ENCODE measurements at regions not wholly inside any gene's neighbourhood (a gene's known extent, or its start where the extent isn't known, plus 50 kb on each side); places are given as distances from the start of the nearest gene placed in this dataset.
"Not testable (repeated sequence)": the region's sequence is repeated elsewhere in the genome, so short reads cannot be mapped to it uniquely, and the experiment has no call there.

DNA sequence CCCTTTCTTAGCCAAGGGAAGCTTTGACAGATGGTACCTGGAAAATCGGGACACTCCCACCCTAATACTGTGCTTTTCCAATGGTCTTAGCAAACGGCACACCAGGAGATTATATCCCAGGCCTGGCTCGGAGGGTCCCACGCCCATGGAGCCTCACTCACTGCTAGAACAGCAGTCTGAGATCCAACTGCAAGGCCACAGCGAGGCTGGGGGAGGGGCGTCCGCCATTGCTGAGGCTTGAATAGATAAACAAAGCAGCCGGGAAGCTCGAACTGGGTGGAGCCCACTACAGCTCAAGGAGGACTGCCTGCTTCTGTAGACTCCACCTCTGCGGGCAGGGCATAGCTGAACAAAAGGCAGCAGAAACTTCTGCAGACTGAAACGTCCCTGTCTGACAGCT lies 225.6 kb upstream of the EDNRA start:
- not testable (repeated sequence) for DNase-seq

DNA sequence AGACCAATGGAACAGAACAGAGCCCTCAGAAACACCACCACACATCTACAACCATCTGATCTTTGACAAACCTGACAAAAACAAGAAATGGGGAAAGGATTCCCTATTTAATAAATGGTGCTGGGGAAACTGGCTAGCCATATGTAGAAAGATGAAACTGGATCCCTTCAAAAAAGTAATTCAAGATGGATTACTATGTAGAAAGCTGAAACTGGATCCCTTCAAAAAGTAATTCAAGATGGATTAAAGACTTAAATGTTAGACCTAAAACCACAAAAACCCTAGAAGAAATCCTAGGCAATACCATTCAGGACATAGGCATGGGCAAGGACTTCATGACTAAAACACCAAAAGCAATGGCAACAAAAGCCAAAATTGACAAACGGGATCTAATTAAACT lies 221.6 kb upstream of the EDNRA start:
- DNase-seq: not testable (repeated sequence)

DNA sequence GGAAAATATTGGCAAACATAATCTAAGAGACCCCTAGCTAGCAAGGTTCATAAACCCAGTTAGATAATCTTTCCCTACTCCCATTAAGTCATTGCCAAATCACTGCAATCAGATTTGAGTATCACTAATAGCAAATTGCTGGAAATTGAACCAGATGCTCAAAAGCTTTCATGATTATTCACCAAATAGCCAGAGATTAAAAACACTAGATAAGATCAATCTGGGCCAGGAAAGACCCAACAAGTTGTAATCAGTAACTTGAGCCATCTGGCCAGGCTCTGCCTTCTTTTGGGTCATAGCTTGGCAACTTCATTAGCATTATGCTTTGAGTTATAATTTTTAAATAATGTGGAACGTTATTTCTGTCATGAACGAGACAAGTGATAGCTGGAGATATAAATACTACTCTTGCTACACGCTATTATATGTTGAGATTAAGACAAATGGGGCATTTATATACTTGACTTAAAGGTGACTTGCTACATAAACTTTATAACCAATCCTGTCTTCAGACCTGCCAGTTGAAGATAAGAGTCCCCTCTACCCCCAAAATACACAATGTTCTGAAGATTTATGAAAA lies 196.6 kb upstream of the EDNRA start:
- no peak for DNase-seq

DNA sequence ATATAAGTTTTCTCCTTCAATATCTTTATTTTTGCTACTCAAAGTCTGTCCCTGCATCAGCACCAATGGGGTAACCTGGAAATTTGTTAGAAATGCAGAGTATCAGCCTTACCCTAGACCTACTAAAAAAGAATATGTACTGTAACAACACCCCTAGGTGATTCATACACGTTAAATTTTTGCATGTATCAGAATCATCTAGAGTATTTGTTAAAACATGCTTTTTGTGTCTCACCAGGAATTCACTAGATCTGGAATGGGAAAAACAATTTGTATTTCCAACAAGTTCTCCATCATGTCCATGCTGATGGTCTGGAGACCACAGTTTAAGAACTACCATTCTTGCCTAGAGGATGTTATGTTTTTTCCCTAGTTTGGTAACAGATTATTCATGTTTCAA lies 196.0 kb upstream of the EDNRA start:
- DNase-seq: no peak

DNA sequence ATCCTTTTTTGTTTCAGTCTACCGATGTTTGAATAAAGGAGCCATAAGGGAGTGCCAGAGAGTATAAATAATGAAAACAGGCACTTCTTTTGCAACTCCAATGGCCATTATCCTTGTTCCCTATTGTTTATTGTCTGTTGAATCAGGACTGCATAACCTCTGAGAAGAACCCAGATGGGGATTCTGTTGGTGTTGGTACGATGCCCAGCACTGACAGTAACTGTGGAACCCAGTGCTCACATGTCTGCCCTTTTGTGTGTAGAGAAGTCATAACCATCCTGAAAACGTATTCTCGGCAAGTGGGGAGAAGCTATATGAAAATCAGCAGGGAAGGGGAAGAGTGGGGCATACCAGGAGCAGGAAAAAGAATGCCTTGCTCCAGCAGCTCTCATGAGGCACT lies 195.1 kb upstream of the EDNRA start:
- DNase-seq: no peak

DNA sequence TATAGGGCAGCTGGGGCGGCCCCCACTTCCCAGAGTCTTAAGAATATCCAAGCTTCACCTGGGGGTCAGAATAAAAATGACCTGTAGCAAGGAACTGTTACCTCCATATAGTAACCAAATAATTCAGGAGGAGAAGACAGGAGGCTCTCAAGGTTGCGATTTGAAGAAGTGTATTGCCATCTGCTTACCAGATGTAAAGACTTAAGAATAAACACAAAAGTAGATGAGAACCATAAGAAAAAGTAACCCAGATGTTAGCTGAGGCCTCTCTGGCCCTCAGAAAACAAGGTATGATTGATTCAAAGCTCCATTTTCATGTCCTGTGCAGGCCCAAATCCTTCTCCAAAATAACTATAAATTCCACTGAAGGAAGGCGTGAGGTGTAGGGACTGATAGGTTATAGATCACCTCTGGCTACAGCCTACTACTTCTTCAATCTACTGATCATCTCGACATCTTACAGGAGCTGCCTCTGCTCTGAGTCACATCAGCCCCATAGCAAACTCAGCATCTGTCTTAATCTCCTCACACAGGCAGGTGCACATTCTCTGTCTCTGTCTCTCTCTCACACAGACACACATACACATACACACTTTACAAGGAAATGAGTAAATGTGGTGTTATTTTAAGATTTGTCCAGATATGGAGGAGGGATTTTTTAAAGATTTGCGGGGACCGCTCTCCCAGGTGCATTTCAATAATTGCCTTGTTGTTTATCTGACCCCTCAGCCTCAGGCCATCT lies 193.9 kb upstream of the EDNRA start:
- DNase-seq: no peak

DNA sequence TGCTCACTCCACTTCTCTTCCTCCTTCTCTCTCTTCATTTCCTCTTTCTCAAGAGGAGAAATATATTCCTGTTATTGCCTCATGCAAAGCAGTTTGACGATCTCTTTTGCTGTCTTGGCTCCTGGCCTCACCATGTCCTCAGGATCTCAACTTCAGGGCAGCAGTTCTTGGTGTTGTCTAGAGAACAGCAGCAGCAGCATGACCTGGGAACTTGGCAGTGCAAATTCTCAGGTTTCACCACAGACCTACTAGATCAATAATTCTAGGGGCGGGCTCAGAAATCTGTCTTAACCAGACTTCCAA lies 193.4 kb upstream of the EDNRA start:
- no peak for DNase-seq

DNA sequence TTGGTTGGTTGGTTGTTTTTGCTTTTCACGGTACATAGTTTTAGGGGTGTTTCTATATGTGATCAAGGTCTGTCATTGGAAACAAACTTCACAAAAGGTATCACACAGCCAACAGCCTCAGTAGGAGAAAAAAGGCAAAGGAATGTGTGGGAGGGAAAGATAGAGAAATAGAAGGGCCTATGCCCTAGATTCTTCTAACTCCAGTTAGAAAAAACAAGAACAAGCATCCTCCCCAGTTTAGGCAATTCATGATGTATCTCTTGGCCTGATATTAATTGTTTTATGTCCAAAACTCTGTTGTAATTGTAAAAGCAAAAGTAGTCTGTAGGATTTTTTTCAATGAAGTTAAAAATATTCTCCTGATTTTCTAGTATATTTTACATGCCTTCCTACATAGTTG lies 192.4 kb upstream of the EDNRA start:
- DNase-seq: no peak

DNA sequence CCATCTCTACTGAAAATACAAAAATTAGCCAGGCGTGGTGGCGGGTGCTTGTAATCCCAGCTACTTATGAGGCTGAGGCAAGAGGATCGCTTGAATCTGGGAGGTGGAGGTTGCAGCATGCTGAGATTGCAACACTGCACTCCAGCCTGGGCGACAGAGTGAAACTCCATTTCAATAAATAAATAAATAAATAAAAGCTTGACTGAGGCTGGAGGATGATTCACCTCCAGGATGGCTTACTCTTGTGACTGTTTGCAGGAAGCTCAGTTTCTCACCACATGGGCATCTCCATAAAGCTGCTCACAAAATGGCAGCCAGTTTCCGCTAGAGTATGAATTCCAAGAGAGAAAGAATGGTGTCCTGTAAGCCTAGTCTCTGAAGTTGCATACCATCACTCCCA lies 191.7 kb upstream of the EDNRA start:
- DNase-seq: no peak

DNA sequence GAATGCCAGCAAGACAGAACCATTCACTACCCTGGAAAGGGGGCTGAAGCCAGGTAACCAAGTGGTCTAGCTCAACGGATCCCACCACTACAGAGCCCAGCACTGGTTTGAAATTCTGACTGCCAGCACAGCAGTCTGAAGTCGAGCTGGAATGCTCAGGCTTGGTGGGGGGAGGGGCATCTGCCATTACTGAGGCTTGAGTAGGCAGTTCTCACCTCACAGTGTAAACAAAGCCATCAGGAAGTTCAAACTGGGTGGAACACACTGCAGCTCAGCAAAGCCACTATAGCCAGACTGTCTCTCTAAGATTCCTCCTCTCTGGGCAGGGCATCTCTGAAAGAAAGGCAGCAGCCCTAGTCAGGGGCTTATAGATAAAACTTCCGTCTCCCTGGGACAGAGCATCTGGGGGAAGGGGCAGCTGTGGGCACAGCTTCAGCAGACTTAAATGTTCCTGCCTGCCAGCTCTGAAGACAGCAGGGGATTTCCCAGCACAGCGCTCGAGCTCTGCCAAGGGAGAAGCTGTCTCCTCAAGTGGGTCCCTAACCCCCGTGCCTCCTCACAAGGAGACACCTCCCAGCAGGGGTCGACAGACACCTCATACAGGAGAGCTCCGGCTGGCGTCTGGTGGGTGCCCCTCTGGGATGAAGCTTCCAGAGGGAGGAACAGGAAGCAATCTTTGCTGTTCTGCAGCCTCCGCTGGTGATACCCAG lies 188.1 kb upstream of the EDNRA start:
- DNase-seq: not testable (repeated sequence)

DNA sequence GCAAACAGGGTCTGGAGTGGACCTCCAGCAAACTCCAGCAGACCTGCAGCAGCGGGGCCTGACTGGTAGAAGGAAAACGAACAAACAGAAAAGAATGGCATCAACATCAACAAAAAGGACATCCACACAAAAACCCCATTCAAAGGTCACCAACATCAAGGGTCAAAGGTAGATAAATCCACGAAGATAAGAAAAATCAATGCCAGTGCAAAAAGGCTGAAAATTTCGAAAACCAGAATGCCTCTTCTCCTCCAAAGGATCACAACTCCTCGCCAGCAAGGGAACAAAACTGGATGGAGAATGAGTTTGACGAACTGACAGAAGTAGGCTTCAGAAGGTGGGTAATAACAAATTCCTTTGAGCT lies 187.6 kb upstream of the EDNRA start:
- not testable (repeated sequence) for DNase-seq

DNA sequence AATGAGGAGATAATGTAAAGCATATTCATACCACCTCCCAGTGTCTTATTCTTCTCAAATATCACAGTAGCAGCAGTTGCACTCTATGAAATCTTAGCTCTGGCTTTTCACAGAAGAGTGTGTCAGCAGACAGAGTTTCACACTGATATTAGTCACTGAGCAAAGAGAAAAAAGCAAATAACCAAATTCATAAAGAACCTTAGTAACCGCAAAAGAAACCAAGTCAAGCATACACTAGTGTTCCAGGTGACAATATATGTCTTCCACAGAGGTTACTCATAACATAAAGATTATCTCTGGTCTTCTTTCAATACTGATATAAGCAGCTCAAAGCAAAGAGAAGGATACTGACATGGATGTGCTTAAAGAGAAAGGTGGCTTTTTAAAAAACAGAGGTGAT lies 181.7 kb upstream of the EDNRA start:
- DNase-seq: no peak

DNA sequence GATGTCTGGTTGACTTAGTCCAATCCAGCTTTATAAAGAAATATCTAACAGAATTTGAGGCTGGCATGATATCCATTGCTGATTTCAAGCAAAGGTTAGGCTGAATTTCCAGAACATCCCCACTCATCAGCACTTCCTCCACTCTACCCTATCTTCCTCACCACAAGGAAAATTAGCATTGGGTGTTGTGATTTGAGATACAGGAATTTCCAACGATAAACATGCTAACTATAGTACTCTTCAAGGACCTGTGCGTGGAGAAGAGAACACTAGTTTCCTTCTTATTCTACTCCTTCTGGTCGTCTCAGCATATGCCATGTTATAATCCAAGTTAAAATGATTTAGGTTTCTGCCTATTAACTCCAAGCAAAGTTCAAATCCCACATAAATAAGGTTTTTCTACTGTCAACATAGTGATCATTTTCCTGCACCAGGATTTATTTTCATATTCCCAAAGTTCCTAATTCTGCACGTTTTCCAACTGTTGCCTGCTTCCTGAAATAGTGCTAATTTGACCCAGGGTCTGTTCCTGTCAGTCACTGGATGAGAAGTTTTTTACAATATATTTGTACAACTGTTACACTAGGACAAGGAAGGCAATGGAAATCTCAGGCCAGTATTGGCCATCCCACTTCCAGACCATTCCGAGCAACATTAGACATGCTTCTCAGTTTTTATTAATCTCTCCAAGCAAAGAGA lies 177.6 kb upstream of the EDNRA start:
- no peak for DNase-seq

DNA sequence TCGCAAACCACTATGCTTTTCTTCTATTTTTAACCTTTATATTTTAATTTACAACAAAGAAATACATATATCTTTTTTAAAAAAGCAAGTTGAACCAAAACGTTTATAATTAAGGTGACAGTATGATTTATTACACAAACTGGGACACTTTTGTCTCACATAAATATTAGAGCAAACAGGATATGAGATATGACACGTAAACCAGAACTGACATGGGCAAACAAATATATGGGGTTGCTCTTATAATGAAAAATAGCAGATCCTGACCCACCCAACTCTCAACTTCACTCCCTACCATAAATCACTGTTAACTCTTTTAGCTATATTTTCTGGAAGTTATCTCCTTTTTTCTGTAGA lies 177.0 kb upstream of the EDNRA start:
- DNase-seq: no peak

DNA sequence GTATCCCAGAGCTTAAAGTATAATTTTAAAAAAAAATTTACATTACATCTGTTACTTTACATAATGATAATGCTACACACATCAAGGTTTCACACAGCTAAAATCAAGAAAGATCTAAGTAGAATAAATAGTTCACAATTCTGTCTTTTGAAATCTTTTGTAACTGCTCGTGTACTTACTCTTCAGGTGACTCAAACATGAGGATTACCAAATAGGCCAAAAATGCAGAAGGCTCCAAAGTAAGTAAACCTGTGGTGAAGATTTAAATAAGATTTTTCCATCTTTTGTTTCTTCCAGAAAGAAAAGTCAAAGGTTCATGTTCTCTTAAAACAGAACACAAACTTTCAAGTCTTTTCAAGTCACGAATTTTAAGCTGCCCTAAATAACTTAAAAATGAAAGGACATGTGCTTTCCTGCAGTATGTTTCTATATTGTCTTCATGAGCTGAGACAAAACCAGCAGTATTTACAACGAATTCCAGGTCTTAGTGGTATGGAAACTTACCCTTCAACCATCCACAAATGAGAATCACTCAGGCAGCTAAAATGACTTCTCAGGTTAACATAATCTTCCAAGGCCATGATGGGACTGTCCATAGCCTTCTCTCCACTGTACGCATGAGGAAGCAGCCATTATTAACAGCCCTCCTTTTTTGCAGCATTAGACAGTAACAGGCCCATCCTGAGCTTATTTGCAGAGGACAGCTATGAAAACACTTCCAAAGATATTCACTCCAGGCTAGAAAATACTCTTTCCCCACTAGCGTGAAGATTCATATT lies 172.8 kb upstream of the EDNRA start:
- no peak for DNase-seq

DNA sequence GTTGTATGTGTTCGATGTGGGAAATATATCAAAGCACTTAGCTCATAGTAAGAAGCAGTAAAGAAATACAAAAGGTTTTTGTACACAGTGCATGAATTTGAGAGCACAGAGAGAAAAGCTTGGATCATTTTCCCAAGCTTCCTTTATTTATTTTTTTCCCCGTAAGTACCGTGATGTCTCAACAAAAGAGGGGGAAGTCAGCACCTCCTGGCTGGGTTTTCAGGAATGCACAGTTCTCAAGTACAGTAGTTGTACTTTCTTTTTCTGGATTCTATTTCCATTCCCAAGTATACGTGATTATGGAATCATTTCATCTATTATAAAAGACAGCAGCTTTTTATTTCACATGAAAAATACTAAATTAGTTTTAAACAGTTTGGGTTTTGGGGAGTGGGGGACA lies 171.5 kb upstream of the EDNRA start:
- no peak for DNase-seq

DNA sequence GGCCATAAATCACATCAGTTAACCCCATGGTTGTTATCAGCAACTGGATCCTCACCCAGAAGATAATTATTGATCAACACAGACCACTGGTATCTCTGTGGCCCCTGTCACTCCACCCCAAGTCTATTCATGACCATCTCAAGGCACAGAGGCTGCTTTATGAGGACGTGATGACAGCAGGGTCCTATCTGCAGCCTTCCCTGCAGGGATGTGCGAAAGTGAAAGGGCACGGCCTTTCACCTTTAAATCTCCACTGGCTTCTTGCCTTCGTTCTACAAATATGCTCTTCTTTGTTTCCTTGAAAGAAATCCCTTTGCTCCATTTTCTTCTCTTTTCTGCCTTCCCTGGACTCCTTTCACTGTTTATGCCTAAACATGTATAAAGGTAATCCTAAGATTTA lies 170.6 kb upstream of the EDNRA start:
- no peak for DNase-seq

DNA sequence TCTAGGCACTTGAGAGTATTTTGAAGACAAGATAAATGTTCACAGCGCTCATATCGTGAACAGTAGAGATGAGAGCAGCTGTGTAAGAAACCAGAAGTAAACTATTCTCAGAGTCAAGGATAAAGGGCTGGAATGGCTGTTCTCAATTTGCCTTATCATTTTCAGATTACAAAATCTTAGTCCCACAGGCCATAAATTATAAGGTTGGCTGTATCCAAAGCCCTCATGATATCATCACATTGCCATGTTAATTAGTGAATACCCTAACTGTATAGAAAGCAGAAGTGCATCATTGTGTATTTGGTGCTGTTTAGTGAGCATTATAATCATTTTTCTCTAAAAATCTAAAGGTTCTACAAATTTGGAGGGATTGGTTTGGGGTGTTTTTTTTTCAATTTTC lies 168.9 kb upstream of the EDNRA start:
- no peak for DNase-seq

DNA sequence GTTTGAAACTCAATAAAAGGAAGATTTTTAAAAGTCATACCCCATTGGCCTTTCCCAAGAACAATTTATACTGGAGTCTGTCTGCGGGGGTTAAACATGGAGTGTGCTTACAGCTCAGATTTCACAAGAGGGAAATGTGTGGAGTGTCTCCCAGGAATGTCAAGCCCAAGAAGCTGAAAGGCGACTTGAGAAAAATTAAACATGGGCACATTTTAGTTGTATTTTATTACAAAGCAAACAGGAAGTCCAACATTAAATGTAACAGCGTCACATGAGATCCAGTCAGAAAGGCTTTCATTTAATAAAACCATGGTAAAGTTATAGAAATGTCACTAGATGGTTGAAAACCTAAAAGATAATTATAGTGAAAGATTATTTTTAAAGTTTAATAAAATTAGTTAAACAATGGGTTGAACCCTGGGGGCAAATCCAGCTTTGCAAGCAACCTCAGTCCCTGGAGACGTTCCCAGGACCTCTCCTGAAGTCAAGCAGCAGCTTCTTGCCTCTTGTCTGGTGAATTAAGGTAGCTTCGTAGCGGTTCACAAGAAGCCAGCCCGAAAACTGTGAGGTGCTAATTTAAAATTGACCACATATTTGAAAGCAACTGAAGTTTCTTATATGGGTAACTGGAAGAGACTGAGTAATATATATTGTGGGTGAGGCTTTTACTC lies 168.4 kb upstream of the EDNRA start:
- no peak for DNase-seq

DNA sequence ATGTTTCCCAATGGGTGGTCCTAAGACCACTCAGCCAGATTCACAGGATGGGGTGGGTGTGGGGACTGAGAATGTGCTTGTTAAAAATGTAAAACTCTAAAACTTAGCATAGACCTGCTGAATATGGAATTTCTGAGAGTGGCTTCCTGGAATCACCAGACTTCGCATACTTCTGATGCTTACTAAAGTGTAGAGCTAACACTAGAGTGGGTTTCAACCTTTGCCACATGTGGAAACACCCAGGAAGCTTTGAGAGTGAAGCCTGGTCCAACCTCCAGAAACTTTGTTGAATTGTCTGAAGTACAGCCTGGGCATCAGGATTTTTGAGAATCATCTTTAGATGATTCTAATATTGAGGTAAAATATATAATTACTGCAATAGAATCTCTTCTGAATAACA lies 167.8 kb upstream of the EDNRA start:
- no peak for DNase-seq

DNA sequence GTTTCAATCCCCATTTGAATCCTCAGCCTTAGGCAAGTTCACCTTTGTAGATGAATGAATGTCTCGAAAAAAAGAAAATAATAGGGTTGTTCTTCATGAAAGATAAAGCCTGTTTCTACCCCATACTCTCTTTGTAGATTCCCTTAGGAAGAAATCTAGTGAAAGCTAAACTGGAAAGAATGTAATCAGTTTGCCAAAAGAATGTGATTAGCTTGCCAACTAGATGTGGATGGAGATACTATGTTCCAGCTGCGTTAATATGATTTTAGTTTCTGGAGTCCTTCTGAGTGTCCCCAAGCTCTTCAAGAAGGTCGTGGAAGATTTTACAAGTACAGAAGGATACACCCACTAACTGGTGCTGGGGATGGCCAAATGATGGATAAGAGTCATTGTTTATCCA lies 162.3 kb upstream of the EDNRA start:
- no peak for DNase-seq

DNA sequence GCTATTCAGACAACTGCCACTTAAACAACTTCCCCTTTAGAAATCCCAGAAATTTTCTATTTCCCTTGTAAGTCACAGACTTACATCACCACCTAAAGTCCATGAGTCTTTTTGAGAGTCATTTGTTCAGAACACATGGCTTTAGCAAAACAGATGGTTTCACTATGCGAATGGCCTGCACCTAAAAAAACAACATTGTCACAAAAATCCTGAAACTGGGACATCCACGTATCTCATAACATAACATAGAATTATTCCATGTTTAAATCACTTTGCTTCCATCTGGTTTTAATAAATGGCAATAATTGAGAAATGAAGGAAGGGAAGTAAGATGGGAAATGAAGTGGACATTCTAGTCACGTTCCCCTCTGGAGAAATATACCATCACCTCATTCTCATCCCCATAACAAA lies 155.3 kb upstream of the EDNRA start:
- no peak for DNase-seq

DNA sequence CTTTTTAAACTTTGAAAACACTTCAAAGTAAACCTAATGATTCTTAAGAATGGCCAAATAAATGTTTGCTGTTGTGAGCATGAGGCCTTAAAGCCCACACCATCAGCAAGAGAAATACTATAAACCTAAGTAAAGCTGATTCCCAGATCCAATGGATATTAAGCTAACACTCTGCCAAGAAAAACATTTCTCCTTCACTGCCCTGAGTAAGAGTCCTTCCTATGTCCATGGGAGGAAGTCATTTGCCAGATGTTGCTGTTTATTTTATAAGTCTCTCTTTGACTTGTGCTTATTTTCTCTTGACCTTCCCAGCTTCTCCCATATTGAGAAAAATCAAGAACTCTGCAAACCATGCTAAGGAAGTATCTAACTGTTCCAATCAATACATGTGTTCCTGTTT lies 154.3 kb upstream of the EDNRA start:
- DNase-seq: no peak
